NCI-H2196 (cell line): ENCODE measurements at regions not wholly inside any gene's neighbourhood (a gene's known extent, or its start where the extent isn't known, plus 50 kb on each side); places are given as distances from the start of the nearest gene placed in this dataset.
"Not testable (repeated sequence)": the region's sequence is repeated elsewhere in the genome, so short reads cannot be mapped to it uniquely, and the experiment has no call there.

Experiments used
- DNase-seq: peaks from one replicate; lab custom pipeline; 2025; ENCODE audit not compliant: unreplicated experiment; lab: John Stamatoyannopoulos, UW

GRCh38 chr3:55297706-55298105 is 189.4 kb downstream of the WNT5A start:
- no peak for DNase-seq

- no peak for DNase-seq
Measured at GRCh38 chr3:55297245-55297644, 189.9 kb downstream of the WNT5A start.

- DNase-seq = no peak
Measured at GRCh38 chr3:55296791-55297190, 190.3 kb downstream of the WNT5A start.

- no peak for DNase-seq
Measured at GRCh38 chr3:55296030-55296429, 191.1 kb downstream of the WNT5A start.

- DNase-seq = no peak
Measured at GRCh38 chr3:55294557-55294956, 192.5 kb downstream of the WNT5A start.

- no peak for DNase-seq
Measured at GRCh38 chr3:55292360-55292759, 194.7 kb downstream of the WNT5A start.

- DNase-seq = no peak
Measured at GRCh38 chr3:55288657-55289056, 198.4 kb downstream of the WNT5A start.

GRCh38 chr3:55286693-55287092 is 200.4 kb downstream of the WNT5A start:
- DNase-seq = no peak

- DNase-seq = no peak
Measured at GRCh38 chr3:55285156-55285555, 201.9 kb downstream of the WNT5A start.

- no peak for DNase-seq
Measured at GRCh38 chr3:55283441-55283925, 203.6 kb downstream of the WNT5A start.

- no peak for DNase-seq
Measured at GRCh38 chr3:55282994-55283393, 204.1 kb downstream of the WNT5A start.

- no peak for DNase-seq
Measured at GRCh38 chr3:55272031-55272645, 215.0 kb downstream of the WNT5A start.

- DNase-seq = no peak
Measured at GRCh38 chr3:55271549-55271948, 215.6 kb downstream of the WNT5A start.

GRCh38 chr3:55270976-55271375 is 216.1 kb downstream of the WNT5A start:
- DNase-seq = no peak

- no peak for DNase-seq
Measured at GRCh38 chr3:55269636-55270035, 217.5 kb downstream of the WNT5A start.

- DNase-seq = no peak
Measured at GRCh38 chr3:55269096-55269495, 218.0 kb downstream of the WNT5A start.

- no peak for DNase-seq
Measured at GRCh38 chr3:55267206-55267930, 219.7 kb downstream of the WNT5A start.

- DNase-seq = no peak
Measured at GRCh38 chr3:55264919-55265318, 222.2 kb downstream of the WNT5A start.

GRCh38 chr3:55252921-55253320 is 234.2 kb downstream of the WNT5A start:
- no peak for DNase-seq

GRCh38 chr3:55249156-55249555 is 237.9 kb downstream of the WNT5A start:
- DNase-seq = not testable (repeated sequence)

- no peak for DNase-seq
Measured at GRCh38 chr3:55247666-55248065, 239.4 kb downstream of the WNT5A start.

- DNase-seq = no peak
Measured at GRCh38 chr3:55246033-55246432, 241.1 kb downstream of the WNT5A start.

- DNase-seq = no peak
Measured at GRCh38 chr3:55245351-55245750, 241.8 kb downstream of the WNT5A start.
